Smooth muscle cell (in vitro differentiated cells): ENCODE measurements at regions not wholly inside any gene's neighbourhood (a gene's known extent, or its start where the extent isn't known, plus 50 kb on each side); places are given as distances from the start of the nearest gene placed in this dataset.

Experiments
- DNase-seq: peaks from one replicate; lab custom pipeline; 2025; ENCODE audit not compliant: unreplicated experiment; lab: John Stamatoyannopoulos, UW
- H2AFZ ChIP-seq: fragments of 200-600 bp; sonication (generic); 2 replicates; pipeline ENCODE4 v1.6.0; 2016; ENCODE audit warnings: antibody characterized with exemption, low read depth, mild to moderate bottlenecking
- H3F3A ChIP-seq: fragments of 200-600 bp; sonication (generic); 2 replicates; pipeline ENCODE4 v1.6.0; 2017; ENCODE audit warnings: antibody characterized with exemption, low read depth
- H3K27ac ChIP-seq: fragments of 200-600 bp; sonication (generic); 2 replicates; pipeline ENCODE4 v1.5.1; 2016; ENCODE audit warnings: low read depth, mild to moderate bottlenecking
- H3K27me3 ChIP-seq: fragments of 200-600 bp; sonication (generic); 2 replicates; pipeline ENCODE4 v1.6.1; 2016; ENCODE audit warnings: low read depth, mild to moderate bottlenecking
- H3K36me3 ChIP-seq: fragments of 200-600 bp; sonication (generic); 2 replicates; pipeline ENCODE4 v1.5.1; 2016; ENCODE audit warnings: low read depth
- H3K4me1 ChIP-seq: fragments of 200-600 bp; sonication (generic); 2 replicates; pipeline ENCODE4 v1.5.1; 2016; ENCODE audit warnings: low read depth
- H3K4me2 ChIP-seq: fragments of 200-600 bp; sonication (generic); 2 replicates; pipeline ENCODE4 v1.6.0; 2016; ENCODE audit warnings: mild to moderate bottlenecking
- H3K4me3 ChIP-seq: fragments of 200-600 bp; sonication (generic); 2 replicates; pipeline ENCODE4 v1.5.1; 2016; ENCODE audit warnings: mild to moderate bottlenecking
- H3K79me2 ChIP-seq: fragments of 200-600 bp; sonication (generic); 2 replicates; pipeline ENCODE4 v1.6.0; 2016; ENCODE audit warnings: low read depth, mild to moderate bottlenecking
- H3K9ac ChIP-seq: fragments of 200-600 bp; sonication (generic); 2 replicates; pipeline ENCODE4 v1.6.0; 2016; ENCODE audit warnings: low read depth
- H3K9me3 ChIP-seq: fragments of 200-600 bp; sonication (generic); replicated peaks from 2 replicates; pipeline ENCODE4 v1.5.1; 2016; ENCODE audit warnings: low read depth
- H4K20me1 ChIP-seq: fragments of 200-600 bp; sonication (generic); 2 replicates; pipeline ENCODE4 v1.6.0; 2016; ENCODE audit warnings: low read depth
- WGBS: methylation state at CpG from one replicate; pipeline ENCODE4 v1.1.7; 2016; ENCODE audit warnings: low lambda C conversion rate; 5-methylcytosine and 5-hydroxymethylcytosine counted together
- TF ChIP-seq, protein P1 (sequence below): fragments of 200-600 bp; sonication (generic); IDR thresholded peaks from 2 replicates; pipeline ENCODE4 v1.5.1; 2017; ENCODE audit warnings: borderline replicate concordance, mild to moderate bottlenecking, antibody characterized with exemption; ENCODE audit not compliant: insufficient read depth, poor library complexity, severe bottlenecking

DNA sequence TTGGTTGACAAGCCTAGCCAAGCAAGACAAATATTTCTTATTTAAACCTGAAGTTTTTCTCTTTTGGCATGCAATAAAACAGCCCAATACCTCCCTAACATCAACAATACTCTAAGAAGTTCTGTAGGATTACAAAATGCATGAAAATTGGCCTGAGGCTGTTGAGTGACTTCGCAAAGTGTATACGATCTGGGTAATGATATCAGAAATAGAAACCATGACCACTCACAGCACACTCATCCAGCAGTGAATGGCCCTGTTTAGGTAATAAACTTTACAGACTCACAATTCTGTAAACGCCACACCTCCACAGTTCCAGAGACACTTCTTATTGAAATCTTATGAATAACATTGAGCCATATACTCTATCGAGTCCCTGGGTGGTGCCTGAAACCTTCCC, 83.0 kb upstream of the NAALADL2 start:
- no peaks in the 10 kb centered on the region for H3K9me3 ChIP-seq
- TF ChIP-seq, protein P1, sequence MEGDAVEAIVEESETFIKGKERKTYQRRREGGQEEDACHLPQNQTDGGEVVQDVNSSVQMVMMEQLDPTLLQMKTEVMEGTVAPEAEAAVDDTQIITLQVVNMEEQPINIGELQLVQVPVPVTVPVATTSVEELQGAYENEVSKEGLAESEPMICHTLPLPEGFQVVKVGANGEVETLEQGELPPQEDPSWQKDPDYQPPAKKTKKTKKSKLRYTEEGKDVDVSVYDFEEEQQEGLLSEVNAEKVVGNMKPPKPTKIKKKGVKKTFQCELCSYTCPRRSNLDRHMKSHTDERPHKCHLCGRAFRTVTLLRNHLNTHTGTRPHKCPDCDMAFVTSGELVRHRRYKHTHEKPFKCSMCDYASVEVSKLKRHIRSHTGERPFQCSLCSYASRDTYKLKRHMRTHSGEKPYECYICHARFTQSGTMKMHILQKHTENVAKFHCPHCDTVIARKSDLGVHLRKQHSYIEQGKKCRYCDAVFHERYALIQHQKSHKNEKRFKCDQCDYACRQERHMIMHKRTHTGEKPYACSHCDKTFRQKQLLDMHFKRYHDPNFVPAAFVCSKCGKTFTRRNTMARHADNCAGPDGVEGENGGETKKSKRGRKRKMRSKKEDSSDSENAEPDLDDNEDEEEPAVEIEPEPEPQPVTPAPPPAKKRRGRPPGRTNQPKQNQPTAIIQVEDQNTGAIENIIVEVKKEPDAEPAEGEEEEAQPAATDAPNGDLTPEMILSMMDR, result no peak
- 93% methylated on average over 4 of the region's 4 CpGs for WGBS
- no peaks in the 10 kb centered on the region for H3K4me1 ChIP-seq
- H3K4me2 ChIP-seq, result no peak overlapping the region
- no peak overlapping the region for H3K9ac ChIP-seq
- no peaks in the 10 kb centered on the region for H4K20me1 ChIP-seq
- DNase-seq, result no peak
- no peaks in the 10 kb centered on the region for H3F3A ChIP-seq
- H3K27ac ChIP-seq, result no peak overlapping the region
- H3K4me3 ChIP-seq, result no peak overlapping the region
- no peak overlapping the region for H2AFZ ChIP-seq
- H3K36me3 ChIP-seq, result no peaks in the 10 kb centered on the region
- H3K27me3 ChIP-seq, result no peaks in the 10 kb centered on the region
- H3K79me2 ChIP-seq, result no peaks in the 10 kb centered on the region

DNA sequence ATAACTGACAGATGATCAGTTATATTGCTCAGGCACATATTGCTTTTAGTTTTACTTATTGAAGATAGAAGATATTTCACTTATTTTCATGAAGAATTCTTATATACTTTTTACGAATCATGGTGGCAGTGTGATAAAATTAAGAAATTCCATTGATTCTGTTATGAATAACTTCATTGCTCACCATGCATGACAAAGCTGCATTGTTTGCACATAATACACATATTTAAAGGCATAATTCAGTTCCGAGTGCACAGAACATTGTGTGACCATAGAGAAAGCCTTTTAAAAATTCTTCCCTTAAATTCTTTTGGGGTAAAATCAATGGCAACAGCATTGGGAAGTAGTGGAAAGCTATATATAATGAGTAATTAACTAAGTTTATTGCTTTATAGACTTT, 82.5 kb upstream of the NAALADL2 start:
- H4K20me1 ChIP-seq, result no peaks in the 10 kb centered on the region
- H3K9me3 ChIP-seq, result no peaks in the 10 kb centered on the region
- no peaks in the 10 kb centered on the region for H3F3A ChIP-seq
- H3K4me3 ChIP-seq, result no peak overlapping the region
- 93% methylated on average over 2 of the region's 2 CpGs for WGBS
- H3K9ac ChIP-seq, result no peak overlapping the region
- no peaks in the 10 kb centered on the region for H3K4me1 ChIP-seq
- H2AFZ ChIP-seq, result no peak overlapping the region
- H3K36me3 ChIP-seq, result no peaks in the 10 kb centered on the region
- no peak overlapping the region for H3K4me2 ChIP-seq
- TF ChIP-seq, protein P1, result no peak
- no peak for DNase-seq
- no peaks in the 10 kb centered on the region for H3K27me3 ChIP-seq
- H3K27ac ChIP-seq, result no peak overlapping the region
- no peaks in the 10 kb centered on the region for H3K79me2 ChIP-seq

- H3K36me3 ChIP-seq, result no peaks in the 10 kb centered on the region
- no peak overlapping the region for H2AFZ ChIP-seq
- H4K20me1 ChIP-seq, result no peaks in the 10 kb centered on the region
- DNase-seq, result no peak
- no peak overlapping the region for H3K9ac ChIP-seq
- no peak overlapping the region for H3K4me3 ChIP-seq
- H3K9me3 ChIP-seq, result no peaks in the 10 kb centered on the region
- no peak overlapping the region for H3K4me2 ChIP-seq
- H3K27ac ChIP-seq, result no peak overlapping the region
- H3F3A ChIP-seq, result no peaks in the 10 kb centered on the region
- TF ChIP-seq, protein P1, result no peak
- no peaks in the 10 kb centered on the region for H3K79me2 ChIP-seq
- H3K4me1 ChIP-seq, result no peaks in the 10 kb centered on the region
- H3K27me3 ChIP-seq, result no peaks in the 10 kb centered on the region
Observed at GRCh38 chr3:174777813-174778212, 81.3 kb upstream of the NAALADL2 start.

DNA sequence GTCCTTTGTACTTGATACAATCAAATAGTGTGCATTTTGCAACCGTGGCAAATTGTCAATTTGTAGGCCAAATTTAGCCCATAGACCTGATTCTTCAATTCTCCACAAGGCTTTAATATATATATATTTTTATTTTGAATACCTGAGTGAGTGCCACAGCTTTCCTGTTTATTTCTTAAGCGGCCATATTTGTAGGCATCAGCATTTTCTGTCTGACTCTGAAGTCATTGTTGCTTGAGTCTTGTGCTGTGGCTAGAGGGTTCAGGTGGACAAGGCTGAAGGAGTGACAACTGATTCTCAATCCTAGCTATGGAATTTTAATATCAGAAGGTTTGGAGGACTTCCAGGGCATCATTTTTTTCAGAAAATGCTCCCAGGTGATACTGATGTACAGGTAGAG, 75.6 kb upstream of the NAALADL2 start:
- H3K4me3 ChIP-seq, result no peak overlapping the region
- no peak overlapping the region for H2AFZ ChIP-seq
- DNase-seq, result no peak
- 60% methylated on average over 2 of the region's 2 CpGs for WGBS
- H3K9me3 ChIP-seq, result no peaks in the 10 kb centered on the region
- no peaks in the 10 kb centered on the region for H3K79me2 ChIP-seq
- TF ChIP-seq, protein P1, result no peak
- H3K27me3 ChIP-seq, result no peaks in the 10 kb centered on the region
- no peak overlapping the region for H3K4me2 ChIP-seq
- H3F3A ChIP-seq, result no peaks in the 10 kb centered on the region
- H3K4me1 ChIP-seq, result no peaks in the 10 kb centered on the region
- no peaks in the 10 kb centered on the region for H3K36me3 ChIP-seq
- no peak overlapping the region for H3K9ac ChIP-seq
- no peaks in the 10 kb centered on the region for H4K20me1 ChIP-seq
- no peak overlapping the region for H3K27ac ChIP-seq
